ENCODE measurements at regions not wholly inside any gene's neighbourhood (a gene's known extent, or its start where the extent isn't known, plus 50 kb on each side); places are given as distances from the start of the nearest gene placed in this dataset.

DNA sequence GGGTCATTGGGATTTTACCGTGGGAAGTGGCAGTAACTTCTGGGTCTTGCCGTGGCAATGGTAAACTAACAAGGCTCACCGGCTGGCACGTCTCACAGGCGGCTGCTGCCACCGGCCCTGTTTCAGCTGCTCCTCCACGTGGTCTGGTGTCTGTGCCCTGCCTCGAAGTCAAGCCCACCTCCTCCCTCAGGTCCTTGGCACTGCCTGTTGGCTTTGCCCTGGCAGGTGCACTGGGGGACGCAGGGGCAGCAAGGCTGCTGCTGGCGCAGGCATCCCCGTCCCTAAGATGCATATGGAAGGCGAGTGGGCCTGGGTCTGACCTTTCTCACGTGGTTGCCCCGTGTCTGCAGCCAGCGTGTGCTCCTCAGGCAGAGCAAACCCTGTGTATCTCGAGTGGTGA is 783.6 kb downstream of the BRD1 start:
- H3K9ac ChIP-seq (ENCODE audit: low read length): no peak overlapping the region
- no peak overlapping the region for H3K4me3 ChIP-seq (ENCODE audit: low read depth in 1 of 2, low read length in 2 of 2)
- H3K27me3 ChIP-seq (ENCODE audit: control insufficient read depth in 1 of 2, insufficient read depth in 2 of 2, low read length in 2 of 2): peaks cover 0 to 5% of the 10 kb centered on the region in 2 donors
- no peaks in the 10 kb centered on the region for H3K36me3 ChIP-seq (ENCODE audit: insufficient read depth, low read length)
- H3K27ac ChIP-seq (ENCODE audit: low read depth, low read length): no peak overlapping the region
- no peaks in the 10 kb centered on the region for H3K9me3 ChIP-seq (ENCODE audit: low read length)
- no peaks in the 10 kb centered on the region for H3K4me1 ChIP-seq (ENCODE audit: insufficient read depth, low read length)

DNA sequence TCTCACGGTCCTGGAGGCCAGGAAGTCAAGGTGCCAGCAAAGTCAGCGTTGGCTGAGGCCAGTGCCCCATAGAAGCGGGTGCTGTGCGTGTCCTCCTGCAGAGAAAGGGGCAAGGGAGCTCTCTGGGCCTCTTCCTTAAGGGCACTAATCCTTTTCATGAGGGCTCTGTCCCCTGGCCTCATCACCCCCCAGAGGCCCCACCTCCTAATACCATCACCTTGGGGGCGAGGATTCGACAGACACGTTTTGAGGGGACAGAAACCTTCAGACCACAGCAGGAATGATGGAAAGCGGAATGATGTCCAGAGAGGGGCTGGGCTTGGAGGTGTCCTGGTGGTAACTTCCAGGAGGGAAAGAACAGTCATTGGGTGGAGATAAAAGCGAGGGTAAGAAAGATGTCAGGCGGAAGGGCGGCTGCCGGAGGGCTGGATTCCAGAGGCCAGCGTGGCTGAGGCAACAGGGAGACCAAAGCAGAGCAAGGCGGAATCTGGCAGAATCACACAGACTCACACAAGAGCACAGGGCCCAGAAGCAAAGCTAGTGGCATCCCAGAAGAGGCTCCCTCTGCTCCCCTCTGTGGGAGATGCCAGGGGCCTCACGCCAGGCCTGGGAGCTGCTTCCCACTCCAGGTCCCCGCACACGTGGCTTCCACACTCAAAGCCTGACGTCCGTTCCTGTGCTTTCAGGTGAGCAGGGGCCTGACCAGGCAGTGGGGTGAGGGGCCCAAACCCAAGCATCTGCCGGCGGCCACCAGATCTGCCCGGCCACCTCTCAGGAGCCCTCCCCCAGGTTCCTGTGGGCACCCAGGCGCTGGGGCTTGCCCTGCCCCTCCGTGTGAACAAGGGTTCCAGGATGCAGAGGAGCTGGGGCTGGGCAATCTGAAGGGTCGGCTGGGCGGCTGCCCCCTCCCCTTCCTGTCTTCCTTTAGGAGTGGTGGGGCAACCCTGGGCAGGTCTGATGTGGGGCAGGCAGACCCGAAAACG is 784.5 kb downstream of the BRD1 start:
- no peaks in the 10 kb centered on the region for H3K9me3 ChIP-seq (ENCODE audit: low read length)
- no peaks in the 10 kb centered on the region for H3K4me1 ChIP-seq (ENCODE audit: insufficient read depth, low read length)
- no peak overlapping the region for H3K27ac ChIP-seq (ENCODE audit: low read depth, low read length)
- H3K4me3 ChIP-seq (ENCODE audit: low read depth in 1 of 2, low read length in 2 of 2): no peak overlapping the region
- peaks cover 0 to 5% of the 10 kb centered on the region in 2 donors for H3K27me3 ChIP-seq (ENCODE audit: control insufficient read depth in 1 of 2, insufficient read depth in 2 of 2, low read length in 2 of 2)
- H3K36me3 ChIP-seq (ENCODE audit: insufficient read depth, low read length): no peaks in the 10 kb centered on the region
- H3K9ac ChIP-seq (ENCODE audit: low read length): no peak overlapping the region

DNA sequence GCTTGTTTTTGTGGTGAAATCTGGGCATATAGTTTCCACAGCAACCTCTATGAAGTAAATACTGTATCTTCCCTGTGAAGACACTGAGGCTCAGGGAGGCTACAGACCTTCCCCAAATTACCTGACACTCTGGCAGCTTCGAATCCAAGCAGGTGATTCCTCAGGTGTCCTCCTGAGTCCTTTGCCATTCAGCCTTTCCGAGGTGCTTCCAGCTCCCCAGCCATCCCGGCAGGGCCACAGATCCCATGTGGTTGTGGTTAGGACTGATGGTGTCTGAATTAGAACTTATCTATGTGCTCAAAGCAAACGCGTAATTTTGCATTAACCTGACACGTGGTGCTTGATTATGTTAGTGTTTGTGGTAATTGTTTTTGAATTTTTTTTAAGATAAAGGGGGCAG is 785.6 kb downstream of the BRD1 start:
- no peak overlapping the region for H3K9ac ChIP-seq (ENCODE audit: low read length)
- H3K27me3 ChIP-seq (ENCODE audit: control insufficient read depth in 1 of 2, insufficient read depth in 2 of 2, low read length in 2 of 2): peaks cover 0 to 5% of the 10 kb centered on the region in 2 donors
- H3K27ac ChIP-seq (ENCODE audit: low read depth, low read length): no peak overlapping the region
- no peaks in the 10 kb centered on the region for H3K9me3 ChIP-seq (ENCODE audit: low read length)
- H3K36me3 ChIP-seq (ENCODE audit: insufficient read depth, low read length): no peaks in the 10 kb centered on the region
- H3K4me1 ChIP-seq (ENCODE audit: insufficient read depth, low read length): no peaks in the 10 kb centered on the region
- no peak overlapping the region for H3K4me3 ChIP-seq (ENCODE audit: low read depth in 1 of 2, low read length in 2 of 2)

DNA sequence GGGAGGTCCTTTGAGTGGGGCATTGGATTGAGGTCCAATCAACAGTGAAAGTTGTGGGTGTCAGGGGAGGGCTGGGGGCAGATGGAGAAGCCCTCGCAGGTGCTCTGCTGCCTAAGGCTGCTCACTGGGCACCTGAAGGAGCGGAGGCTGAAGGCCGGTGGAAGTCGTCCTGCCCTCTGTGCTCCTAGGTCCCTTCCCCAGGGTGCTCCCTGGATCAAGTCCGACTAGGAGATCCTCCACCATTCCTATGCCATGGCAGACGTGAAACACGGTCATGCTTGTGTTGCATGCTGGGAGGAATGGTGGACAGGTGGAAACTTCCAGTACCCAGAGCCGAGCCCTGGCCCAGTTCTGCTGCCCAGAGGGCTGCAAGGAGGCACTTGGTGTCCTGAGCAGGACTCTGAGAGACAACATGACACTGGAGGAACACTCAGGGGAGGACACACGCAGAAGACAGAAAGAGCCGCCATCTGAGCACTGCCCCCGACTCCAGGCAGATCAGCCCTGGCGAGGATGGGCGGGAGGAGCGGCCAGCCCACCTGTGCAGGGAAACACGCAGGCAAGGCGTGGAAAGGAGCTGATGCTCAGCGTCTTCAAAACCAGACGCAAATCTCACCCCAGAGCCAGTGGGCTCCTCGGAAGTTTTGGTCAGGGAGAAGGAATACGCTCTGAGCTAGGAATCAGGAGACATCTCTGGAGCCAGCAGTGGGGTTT is 786.8 kb downstream of the BRD1 start:
- Histone ChIP-seq H3K9ac (ENCODE audit: low read length) (no peak overlapping the region), H3K9me3 (ENCODE audit: low read length) (no peaks in the 10 kb centered on the region), H3K27ac (ENCODE audit: low read depth, low read length) (no peak overlapping the region), H3K4me1 (ENCODE audit: insufficient read depth, low read length) (no peaks in the 10 kb centered on the region), H3K27me3 (ENCODE audit: control insufficient read depth in 1 of 2, insufficient read depth in 2 of 2, low read length in 2 of 2) (no peaks in the 10 kb centered on the region), H3K4me3 (ENCODE audit: low read depth in 1 of 2, low read length in 2 of 2) (no peak overlapping the region), H3K36me3 (ENCODE audit: insufficient read depth, low read length) (no peaks in the 10 kb centered on the region)

DNA sequence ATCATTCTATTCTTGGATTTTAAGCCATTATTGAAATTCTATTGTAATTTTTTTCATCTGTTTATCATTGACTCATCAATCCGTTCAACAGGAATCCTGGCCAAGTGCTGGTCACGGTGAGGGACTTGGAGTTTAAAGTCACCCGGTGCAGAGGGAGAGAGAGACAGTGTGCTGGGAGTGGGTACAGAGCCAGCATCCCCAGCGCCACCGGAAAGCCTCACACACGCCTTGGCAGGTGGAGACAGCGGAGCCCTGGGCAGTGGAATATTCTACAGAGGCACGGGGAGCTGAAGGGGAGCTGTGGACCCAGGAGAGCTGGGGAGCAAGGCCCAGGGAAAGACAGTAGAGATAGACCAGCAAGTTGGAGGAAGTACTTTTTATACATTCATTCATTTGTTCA is 787.6 kb downstream of the BRD1 start:
- Histone ChIP-seq H3K9ac (ENCODE audit: low read length) (no peak overlapping the region), H3K4me3 (ENCODE audit: low read depth in 1 of 2, low read length in 2 of 2) (no peak overlapping the region), H3K27me3 (ENCODE audit: control insufficient read depth in 1 of 2, insufficient read depth in 2 of 2, low read length in 2 of 2) (no peaks in the 10 kb centered on the region), H3K36me3 (ENCODE audit: insufficient read depth, low read length) (no peaks in the 10 kb centered on the region), H3K27ac (ENCODE audit: low read depth, low read length) (no peak overlapping the region), H3K4me1 (ENCODE audit: insufficient read depth, low read length) (no peaks in the 10 kb centered on the region), H3K9me3 (ENCODE audit: low read length) (no peaks in the 10 kb centered on the region)

DNA sequence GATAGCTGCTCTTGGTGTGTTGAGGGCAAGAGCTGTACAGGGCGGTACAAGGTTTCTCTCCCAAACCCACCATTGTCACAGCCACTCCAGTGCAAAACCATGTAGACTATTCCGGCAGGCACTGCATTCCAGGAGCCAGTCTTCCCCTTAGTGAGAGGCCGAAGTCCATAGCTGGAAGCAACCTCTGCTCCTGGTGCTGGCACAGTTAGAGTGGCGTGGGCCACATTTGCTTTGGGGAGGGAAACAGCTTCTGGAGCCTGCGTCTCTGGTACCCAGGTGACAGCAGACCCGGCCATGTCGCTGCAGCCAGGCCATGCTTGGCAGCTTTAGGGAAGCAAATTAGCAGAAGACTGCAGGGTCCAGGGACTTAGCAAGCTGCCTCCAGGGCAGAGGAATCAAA is 788.0 kb downstream of the BRD1 start:
- Histone ChIP-seq H3K4me3 (ENCODE audit: low read depth in 1 of 2, low read length in 2 of 2) (no peak overlapping the region), H3K9me3 (ENCODE audit: low read length) (no peaks in the 10 kb centered on the region), H3K27ac (ENCODE audit: low read depth, low read length) (no peak overlapping the region), H3K9ac (ENCODE audit: low read length) (no peak overlapping the region), H3K4me1 (ENCODE audit: insufficient read depth, low read length) (no peaks in the 10 kb centered on the region), H3K36me3 (ENCODE audit: insufficient read depth, low read length) (no peaks in the 10 kb centered on the region), H3K27me3 (ENCODE audit: control insufficient read depth in 1 of 2, insufficient read depth in 2 of 2, low read length in 2 of 2) (no peaks in the 10 kb centered on the region)

DNA sequence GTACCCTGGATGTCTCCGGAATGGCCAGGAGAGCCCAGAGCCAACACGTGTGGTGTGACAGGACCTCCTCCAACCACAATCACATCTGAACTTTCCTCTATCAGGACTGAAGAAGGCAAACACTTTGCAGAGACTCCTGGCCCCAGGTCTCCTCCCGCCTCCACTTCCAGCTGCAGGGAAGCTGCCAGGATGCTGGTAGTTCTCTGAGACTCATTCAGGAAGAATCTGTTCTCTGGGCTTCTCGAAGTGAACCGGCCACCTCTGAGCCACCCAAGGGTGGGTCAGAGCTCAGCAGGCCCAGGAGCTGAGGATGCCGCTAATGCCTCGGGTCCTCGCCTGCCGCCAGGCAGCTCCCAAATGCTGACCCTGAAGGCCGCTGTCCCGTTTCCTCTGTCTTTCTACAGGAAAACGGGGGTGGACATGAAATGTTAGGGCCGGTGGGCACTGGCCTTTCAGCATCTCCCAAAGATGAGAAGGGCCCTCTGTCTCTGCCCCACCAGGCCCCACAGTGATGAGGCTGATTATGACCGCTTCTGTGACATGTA is 789.9 kb downstream of the BRD1 start:
- no peaks in the 10 kb centered on the region for H3K36me3 ChIP-seq (ENCODE audit: insufficient read depth, low read length)
- H3K9me3 ChIP-seq (ENCODE audit: low read length): no peaks in the 10 kb centered on the region
- H3K4me3 ChIP-seq (ENCODE audit: low read depth in 1 of 2, low read length in 2 of 2): no peak overlapping the region
- H3K27ac ChIP-seq (ENCODE audit: low read depth, low read length): no peak overlapping the region
- no peaks in the 10 kb centered on the region for H3K27me3 ChIP-seq (ENCODE audit: control insufficient read depth in 1 of 2, insufficient read depth in 2 of 2, low read length in 2 of 2)
- no peaks in the 10 kb centered on the region for H3K4me1 ChIP-seq (ENCODE audit: insufficient read depth, low read length)
- H3K9ac ChIP-seq (ENCODE audit: low read length): no peak overlapping the region

DNA sequence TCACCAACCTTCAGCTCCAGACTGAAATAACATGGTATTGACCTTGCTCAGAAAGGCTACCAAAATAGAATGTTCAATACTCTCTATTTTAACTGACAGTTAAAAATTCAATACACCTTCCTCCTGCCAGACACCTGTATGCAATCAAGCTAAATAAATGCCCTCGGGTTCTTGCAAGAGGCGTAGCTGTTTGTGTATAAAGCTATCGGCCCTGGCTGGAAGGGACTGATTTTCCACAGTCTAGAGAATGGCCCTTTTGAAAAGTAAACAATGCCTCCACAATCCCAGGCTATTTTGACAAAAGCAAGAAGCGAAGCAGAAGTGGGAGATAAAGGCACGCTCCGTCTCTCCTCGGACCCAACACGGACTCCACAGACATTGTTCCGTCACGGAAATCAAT is 791.2 kb downstream of the BRD1 start:
- H3K9ac ChIP-seq (ENCODE audit: low read length): no peak overlapping the region

DNA sequence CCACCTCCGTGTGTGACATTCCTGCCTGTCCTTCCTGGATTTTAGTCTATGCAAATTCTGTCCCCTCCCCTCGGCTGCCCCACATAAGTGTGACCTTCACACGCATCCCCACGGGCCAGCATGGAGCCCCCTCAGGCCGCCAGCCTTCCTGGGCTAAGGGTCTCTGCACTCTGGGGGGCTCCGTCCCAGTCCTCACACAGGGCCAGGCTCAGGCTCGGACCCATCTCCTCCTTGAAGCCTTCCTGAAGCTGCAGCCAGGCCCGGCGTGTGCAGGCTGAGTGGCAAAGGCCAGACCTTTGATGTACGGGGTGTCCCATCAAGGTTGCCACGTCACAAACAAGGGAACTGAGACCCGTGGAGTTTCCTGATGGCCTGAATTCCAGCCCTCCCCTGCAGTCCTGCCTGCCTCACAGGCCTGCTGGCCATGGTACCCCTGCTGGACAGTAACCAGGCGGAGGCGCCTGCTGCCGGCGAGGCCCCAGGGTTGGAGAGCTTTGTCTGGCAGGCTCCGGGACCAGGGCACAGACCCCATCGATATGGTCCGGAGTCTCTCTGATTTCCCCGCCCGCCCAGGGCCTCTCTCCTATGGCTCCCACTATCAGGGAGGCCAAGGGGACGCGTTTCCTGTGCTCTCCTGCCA is 791.7 kb downstream of the BRD1 start:
- Histone ChIP-seq H3K4me3 (ENCODE audit: low read depth in 1 of 2, low read length in 2 of 2) (no peak overlapping the region), H3K27ac (ENCODE audit: low read depth, low read length) (no peak overlapping the region), H3K27me3 (ENCODE audit: control insufficient read depth in 1 of 2, insufficient read depth in 2 of 2, low read length in 2 of 2) (no peaks in the 10 kb centered on the region), H3K9ac (ENCODE audit: low read length) (no peak overlapping the region), H3K4me1 (ENCODE audit: insufficient read depth, low read length) (no peaks in the 10 kb centered on the region), H3K36me3 (ENCODE audit: insufficient read depth, low read length) (no peaks in the 10 kb centered on the region), H3K9me3 (ENCODE audit: low read length) (no peaks in the 10 kb centered on the region)

More for the DNA sequence above, 791.2 kb downstream of the BRD1 start:
- no peak overlapping the region for H3K27ac ChIP-seq (ENCODE audit: low read depth, low read length)
- no peaks in the 10 kb centered on the region for H3K9me3 ChIP-seq (ENCODE audit: low read length)
- no peak overlapping the region for H3K4me3 ChIP-seq (ENCODE audit: low read depth in 1 of 2, low read length in 2 of 2)
- H3K36me3 ChIP-seq (ENCODE audit: insufficient read depth, low read length): no peaks in the 10 kb centered on the region
- no peaks in the 10 kb centered on the region for H3K4me1 ChIP-seq (ENCODE audit: insufficient read depth, low read length)
- no peaks in the 10 kb centered on the region for H3K27me3 ChIP-seq (ENCODE audit: control insufficient read depth in 1 of 2, insufficient read depth in 2 of 2, low read length in 2 of 2)

DNA sequence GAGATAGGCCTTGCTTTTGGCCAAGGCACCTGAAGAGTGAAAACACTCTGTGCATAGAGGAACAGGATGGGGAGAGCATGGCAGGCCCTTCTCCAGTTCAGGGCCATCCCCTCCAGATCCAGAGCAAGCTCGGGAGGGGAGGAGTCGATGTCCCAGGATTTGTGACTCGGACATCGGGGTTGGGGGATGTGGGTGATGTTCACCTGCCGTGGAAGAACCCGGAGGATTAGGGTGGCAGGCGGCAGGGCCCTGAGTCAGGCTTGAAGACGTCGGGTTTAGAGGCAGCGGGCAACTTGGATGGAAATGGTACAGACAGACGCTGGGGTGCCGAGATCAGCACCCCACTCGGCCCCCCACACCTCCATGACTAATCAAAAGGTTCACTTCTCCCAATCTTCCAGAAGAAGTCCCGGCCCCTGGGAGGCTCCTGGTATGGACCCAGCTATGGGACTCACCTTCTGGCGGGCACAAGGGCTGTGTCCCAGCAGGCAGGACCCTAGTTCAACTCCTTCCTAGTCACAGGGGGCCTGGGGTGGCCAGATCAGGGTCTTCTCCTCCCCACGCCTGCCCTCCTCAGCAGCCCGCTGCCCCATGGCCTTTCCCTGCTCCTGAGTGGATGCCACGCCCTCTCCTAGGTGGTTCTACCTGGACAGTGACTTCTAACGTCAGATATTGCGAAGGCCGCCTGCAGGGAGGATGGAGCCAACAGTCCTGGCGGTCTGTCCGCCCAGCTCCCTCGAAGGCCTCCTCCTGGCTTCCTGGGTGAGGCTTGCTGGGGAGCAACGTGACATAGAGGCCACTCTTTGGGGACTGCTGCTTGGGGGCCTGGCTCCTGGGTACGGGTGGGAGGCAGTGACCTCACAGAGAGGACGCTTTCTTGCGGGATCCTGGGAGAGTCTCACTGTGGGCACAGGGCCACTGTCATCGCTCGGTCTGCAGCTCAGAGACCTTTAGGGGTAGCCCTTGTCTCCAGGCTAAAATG is 792.5 kb downstream of the BRD1 start:
- H3K9ac ChIP-seq (ENCODE audit: low read length): no peak overlapping the region
- no peak overlapping the region for H3K27ac ChIP-seq (ENCODE audit: low read depth, low read length)
- no peaks in the 10 kb centered on the region for H3K27me3 ChIP-seq (ENCODE audit: control insufficient read depth in 1 of 2, insufficient read depth in 2 of 2, low read length in 2 of 2)
- no peaks in the 10 kb centered on the region for H3K36me3 ChIP-seq (ENCODE audit: insufficient read depth, low read length)
- H3K4me3 ChIP-seq (ENCODE audit: low read depth in 1 of 2, low read length in 2 of 2): no peak overlapping the region
- H3K9me3 ChIP-seq (ENCODE audit: low read length): no peaks in the 10 kb centered on the region
- no peaks in the 10 kb centered on the region for H3K4me1 ChIP-seq (ENCODE audit: insufficient read depth, low read length)
